Esophagus mucosa (tissue), 1 donor: ENCODE measurements at regions not wholly inside any gene's neighbourhood (a gene's known extent, or its start where the extent isn't known, plus 50 kb on each side); places are given as distances from the start of the nearest gene placed in this dataset.

Experiments used
- ATAC-seq: fragments of 200-7000 bp; cut with Tn5 transposase; one replicate; pipeline ENCODE4 v1.9.1; 2020
- donor health status: DM: yes; HTN: yes; CAD: no.

- no peak for ATAC-seq
Measured at GRCh38 chr2:217291259-217291658, 431.4 kb upstream of the TNP1 start.

- no peak for ATAC-seq
Measured at GRCh38 chr2:217290467-217290866, 430.6 kb upstream of the TNP1 start.

GRCh38 chr2:217289907-217290280 is 430.0 kb upstream of the TNP1 start:
- peak; percentile 79 for ATAC-seq

DNA sequence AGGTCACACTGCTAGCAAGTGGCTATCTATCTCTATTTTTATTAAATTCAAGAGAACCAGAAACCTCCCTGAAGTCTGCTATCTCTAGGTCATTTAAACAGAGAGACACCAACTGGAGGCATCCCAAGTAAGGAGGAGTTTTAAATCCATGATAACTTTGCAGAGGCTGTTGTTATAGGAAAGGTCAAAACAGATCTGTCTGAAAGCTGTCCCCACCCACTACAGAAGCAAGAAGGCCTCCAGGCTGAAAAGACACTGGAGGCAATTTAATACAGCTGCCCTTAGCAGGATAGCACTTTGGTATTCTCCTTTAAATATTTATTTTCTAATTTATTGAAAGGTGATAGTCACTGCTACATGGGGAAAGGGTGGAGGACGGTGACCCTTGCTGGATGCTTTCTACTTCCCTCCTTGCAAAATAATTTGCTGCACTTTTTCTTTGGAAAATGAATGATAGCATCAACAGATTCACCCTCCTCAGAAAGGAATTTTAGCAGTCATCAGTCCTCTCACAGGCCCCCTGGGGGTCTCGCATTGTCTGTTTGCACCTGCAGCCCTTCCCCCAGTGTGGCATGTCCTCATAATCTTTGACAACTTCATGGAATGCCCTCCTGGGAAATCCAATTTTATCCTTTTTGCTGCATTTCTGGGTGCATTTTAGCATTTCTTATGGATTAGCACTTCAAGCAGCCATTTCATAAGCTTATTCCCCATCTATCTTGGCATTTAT is 429.5 kb upstream of the TNP1 start:
- no peak for ATAC-seq

DNA sequence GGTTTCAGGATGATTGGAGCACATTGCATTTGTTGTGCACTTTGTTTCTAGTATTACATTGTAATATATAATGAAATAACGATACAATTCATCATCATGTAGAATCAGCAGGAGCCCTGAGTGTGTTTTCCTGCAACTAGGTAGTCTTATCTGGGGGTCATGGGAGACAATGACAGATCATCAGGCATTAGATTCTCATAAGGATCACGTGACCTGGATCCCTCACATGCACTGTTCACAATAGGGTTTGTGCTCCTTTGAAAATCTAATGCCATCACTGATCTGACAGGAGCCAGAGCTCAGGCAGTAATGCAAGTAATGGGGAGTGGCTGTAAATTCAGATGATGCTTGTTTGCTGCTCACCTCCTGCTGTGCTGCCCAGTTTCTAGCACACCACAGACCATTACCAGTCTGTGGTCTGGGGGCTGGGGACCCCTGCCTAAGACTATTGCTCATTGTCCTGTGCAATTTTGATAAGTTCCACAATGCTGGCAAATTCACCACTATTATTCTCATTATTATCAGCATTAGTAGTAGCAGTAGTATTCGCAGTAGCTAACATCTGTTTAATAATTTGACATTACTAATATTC is 428.7 kb upstream of the TNP1 start:
- no peak for ATAC-seq

DNA sequence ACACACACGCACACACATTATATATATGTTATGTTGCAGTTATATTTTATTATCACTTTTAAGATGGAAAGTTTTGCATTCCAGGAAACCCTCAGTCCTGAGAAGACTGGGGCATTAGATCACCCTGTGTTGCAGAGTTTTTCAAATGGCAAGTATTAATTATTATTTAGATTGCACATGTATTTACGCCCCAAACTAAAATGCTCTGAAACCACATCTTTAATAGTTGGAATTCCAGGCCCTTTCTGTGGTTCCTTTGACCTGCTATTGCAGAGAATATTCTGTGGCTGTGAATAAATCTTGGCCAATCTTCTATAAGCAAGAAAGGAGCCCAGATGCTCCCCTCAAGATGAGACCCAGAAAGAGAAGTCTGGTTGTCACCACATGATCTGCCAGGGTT is 427.0 kb upstream of the TNP1 start:
- ATAC-seq, result no peak

DNA sequence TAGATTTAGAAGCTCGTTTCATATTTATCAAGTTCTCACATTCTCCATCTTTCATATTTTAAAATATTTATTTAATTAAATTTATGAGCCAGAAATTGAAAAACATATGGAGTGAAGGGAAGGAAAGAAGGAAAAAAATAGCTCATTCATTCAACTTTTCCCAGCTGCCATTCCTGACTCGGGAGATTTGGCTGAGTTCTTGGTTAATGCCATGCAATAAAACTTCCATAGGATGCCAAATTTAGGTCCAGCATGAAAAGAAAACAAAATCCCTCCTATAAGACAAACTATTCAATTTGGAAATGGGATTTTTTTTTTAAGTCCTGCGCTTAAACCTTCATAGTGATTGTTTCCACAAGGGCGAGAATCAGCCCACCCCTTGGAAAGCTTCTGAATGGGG is 426.1 kb upstream of the TNP1 start:
- no peak for ATAC-seq

- no peak for ATAC-seq
Measured at GRCh38 chr2:217283460-217283859, 423.6 kb upstream of the TNP1 start.

- no peak for ATAC-seq
Measured at GRCh38 chr2:217282531-217282930, 422.7 kb upstream of the TNP1 start.

DNA sequence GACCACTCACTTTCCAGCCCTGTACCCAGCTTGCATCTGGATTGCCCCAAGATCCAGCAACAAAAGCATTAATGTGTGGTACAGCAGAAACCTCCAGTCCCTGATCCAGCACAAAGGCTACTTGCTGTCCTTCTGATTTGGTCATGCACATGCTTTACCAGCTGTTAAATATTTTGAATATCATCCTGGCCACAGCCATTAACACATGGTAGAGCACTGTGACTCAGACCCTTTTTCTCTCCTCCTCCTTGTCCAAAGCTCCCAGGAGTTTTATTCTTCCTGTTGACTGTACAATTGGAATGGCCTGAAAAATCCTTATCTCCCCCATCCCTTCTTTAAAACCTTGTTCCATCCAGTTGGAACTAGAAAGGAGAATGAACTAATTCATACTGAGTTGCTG is 419.7 kb upstream of the TNP1 start:
- ATAC-seq, result no peak

DNA sequence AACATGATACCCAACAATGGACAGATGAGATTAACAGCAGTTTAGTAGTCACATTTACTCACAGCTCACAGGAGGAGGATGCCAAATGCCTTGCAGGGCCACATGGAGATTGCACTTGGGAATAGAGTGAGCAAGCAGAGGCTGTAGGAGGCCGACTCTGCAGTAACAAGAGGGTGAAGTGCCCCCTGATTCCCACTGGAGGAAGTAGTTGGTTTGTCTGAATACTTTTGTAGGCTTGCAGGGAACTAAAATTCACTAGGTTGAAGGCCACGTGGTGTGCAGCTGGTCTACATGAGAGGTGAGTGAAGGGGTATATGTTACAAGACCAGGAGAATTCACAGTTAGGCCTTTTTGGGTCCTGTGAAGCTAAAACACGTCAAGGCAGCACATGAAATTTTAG is 419.3 kb upstream of the TNP1 start:
- no peak for ATAC-seq

GRCh38 chr2:217277646-217278398 is 418.0 kb upstream of the TNP1 start:
- peak; percentile 88 for ATAC-seq

- no peak for ATAC-seq
Measured at GRCh38 chr2:217276433-217276832, 416.6 kb upstream of the TNP1 start.

- no peak for ATAC-seq
Measured at GRCh38 chr2:217275091-217275490, 415.2 kb upstream of the TNP1 start.

DNA sequence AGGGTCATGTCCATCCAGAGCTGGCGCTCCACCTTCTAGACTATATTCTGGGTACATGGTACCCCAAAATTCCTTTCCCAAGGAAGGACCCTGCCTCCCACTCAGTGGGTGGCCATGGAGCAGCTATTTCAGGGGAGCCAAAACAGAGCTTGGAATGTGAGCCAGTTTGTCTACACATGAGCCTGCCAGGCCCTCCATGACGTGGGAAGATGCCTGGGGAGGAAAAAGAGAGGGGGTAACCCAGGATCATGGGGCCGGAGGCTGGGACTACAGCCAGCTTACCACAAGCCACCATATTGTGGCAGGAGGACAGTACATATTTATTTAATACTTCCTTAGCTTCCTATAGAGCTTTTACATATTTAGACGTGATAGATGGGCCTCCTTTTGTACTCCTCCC is 414.7 kb upstream of the TNP1 start:
- no peak for ATAC-seq

DNA sequence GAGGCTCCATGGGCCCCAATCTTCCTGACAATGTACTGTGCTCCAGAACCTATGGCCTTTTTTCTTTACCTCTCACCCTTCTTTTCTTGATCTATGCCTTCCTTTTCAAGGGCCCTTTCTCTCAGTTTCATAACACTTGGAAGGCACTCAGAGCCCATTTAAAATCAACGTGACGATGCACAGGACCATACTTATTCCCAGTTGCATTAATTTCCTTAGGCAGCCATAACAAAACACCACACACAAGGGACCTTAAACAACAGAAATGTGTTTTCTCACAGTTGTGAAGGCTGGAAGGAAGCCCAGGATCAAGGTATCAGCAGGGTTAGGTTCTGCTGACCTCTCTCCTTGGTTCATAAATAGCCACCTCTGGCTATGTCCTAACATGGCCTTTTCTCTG is 414.0 kb upstream of the TNP1 start:
- no peak for ATAC-seq

DNA sequence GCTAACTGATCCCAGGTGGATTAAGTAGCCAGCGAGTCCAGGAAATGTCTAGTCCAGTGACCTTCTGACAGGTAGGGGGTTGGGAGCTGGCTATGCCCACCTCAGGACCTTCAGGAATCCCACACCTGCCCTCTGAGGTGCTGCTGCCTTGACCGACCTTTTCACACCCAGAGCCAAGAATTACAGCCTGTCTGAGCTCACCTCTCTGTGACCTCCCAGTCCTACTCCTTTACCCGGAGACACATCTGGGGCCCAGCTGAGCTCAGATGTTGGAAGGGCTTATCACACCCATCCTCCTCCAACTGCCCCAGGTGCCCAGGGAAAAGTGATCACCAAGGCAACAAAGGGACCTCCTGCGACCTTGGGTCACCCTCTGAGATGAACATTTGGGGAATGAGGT is 413.3 kb upstream of the TNP1 start:
- no peak for ATAC-seq

GRCh38 chr2:217271813-217272212 is 411.9 kb upstream of the TNP1 start:
- ATAC-seq, result peak; percentile 94

DNA sequence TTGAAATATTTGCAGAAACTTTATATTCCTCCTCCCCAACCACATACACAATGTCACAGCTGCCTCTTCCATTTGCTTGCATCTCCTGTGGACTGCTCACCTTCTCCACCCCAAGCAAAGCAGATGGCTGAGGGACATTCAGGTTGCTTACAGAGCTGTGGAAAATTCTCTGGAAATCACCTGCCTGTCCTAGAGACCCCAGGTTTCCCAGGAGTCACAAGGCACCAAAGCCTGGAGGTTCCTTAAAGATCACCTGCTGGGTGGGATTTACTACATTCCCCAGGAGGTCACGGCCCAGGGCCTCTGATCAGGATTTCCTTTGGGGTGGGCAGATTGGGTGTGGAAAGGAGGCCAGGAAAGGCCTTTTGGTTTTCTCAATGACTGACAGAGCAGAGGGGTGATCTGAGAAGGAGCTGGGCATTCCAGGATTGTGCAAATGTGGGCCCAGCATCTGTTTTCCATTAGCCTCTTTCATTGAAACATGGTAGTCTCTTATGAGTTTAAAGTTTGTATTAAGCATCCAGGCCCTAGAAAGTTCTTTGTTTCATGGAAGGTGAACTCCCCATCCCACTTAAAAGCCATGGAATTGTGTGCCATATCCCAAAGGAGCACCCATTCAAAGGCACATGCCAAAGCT is 410.7 kb upstream of the TNP1 start:
- no peak for ATAC-seq

GRCh38 chr2:217269701-217270484 is 410.0 kb upstream of the TNP1 start:
- no peak for ATAC-seq

GRCh38 chr2:217268978-217269377 is 409.1 kb upstream of the TNP1 start:
- ATAC-seq, result no peak

DNA sequence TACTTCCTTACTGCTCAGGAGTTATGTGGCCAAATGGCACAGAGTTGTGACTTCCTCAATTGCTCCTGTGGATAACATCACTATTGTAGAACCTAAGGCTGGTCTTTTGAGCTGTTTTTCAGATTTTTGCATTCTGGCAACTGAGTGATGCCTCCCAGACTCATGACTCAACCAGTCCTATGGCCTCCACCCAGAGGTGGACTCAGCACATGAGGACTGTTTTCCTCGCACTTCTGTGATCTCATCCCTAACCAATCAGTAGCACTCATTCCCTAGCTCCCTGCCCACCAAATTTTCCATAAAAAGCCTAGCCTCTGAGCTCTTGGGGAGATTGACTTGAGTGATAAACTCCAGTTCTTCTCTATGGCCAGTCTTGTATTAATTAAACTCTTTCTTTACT is 407.9 kb upstream of the TNP1 start:
- no peak for ATAC-seq

- ATAC-seq, result no peak
Measured at GRCh38 chr2:217263756-217264155, 403.9 kb upstream of the TNP1 start.
